Keratinocyte (primary cell): ENCODE measurements at regions not wholly inside any gene's neighbourhood (a gene's known extent, or its start where the extent isn't known, plus 50 kb on each side); places are given as distances from the start of the nearest gene placed in this dataset.

ENCODE experiments used
- DNase-seq: peaks from one replicate; pipeline ENCODE4 v3.0.0-alpha.2; 2011; ENCODE audit warnings: low read depth, missing footprints, low spot score
- FAIRE-seq: peaks from 2 replicates; lab custom pipeline; 2011; peaks lifted over from hg19 to GRCh38; lab: Jason Lieb, UNC
- H2AFZ ChIP-seq: 2 replicates; pipeline ENCODE4 v1.6.0; 2012; ENCODE audit warnings: low read length, control low read depth, inconsistent platforms; ENCODE audit not compliant: control insufficient read depth
- H3K27ac ChIP-seq: 2 replicates; pipeline ENCODE4 v1.5.1; 2011; ENCODE audit warnings: low read length; ENCODE audit not compliant: control insufficient read depth, insufficient read depth
- H3K27me3 ChIP-seq: 3 replicates; pipeline ENCODE4 v1.6.0; 2011; ENCODE audit warnings: low read length; ENCODE audit not compliant: control insufficient read depth, insufficient read depth; ENCODE audit errors: extremely low read depth
- H3K36me3 ChIP-seq, 2 experiments: 2 replicates in 1 of 2; 3 replicates in 1 of 2; pipeline ENCODE4 v1.5.1; 2011; ENCODE audit warnings: low read length in 2 of 2, mild to moderate bottlenecking in 1 of 2; ENCODE audit not compliant: control insufficient read depth in 2 of 2, insufficient read depth in 2 of 2; ENCODE audit errors: extremely low read depth in 1 of 2
- H3K4me1 ChIP-seq: 3 replicates; pipeline ENCODE4 v1.5.1; 2011; ENCODE audit warnings: low read length; ENCODE audit not compliant: control insufficient read depth, insufficient read depth; ENCODE audit errors: extremely low read depth
- H3K4me2 ChIP-seq: 3 replicates; pipeline ENCODE4 v1.6.0; 2011; ENCODE audit warnings: low read depth, low read length; ENCODE audit not compliant: control insufficient read depth, insufficient read depth; ENCODE audit errors: extremely low read depth
- H3K4me3 ChIP-seq, 3 experiments: fragments of 200-600 bp in 1 of 3; sonication (generic) in 1 of 3; 2 replicates in 2 of 3; 3 replicates in 1 of 3; pipeline ENCODE4 v1.5.1; 2011 to 2016; ENCODE audit warnings: low read length in 3 of 3, mild to moderate bottlenecking in 3 of 3, control low read depth in 2 of 3, inconsistent platforms in 1 of 3, low read depth in 1 of 3, mixed read lengths in 1 of 3, mixed run types in 1 of 3, moderate library complexity in 1 of 3; ENCODE audit not compliant: control insufficient read depth in 2 of 3, insufficient read depth in 2 of 3; ENCODE audit errors: extremely low read depth in 1 of 3
- H3K79me2 ChIP-seq: 2 replicates; pipeline ENCODE4 v1.6.0; 2012; ENCODE audit warnings: low read length; ENCODE audit not compliant: control insufficient read depth, insufficient read depth
- H3K9ac ChIP-seq: 3 replicates; pipeline ENCODE4 v1.6.0; 2011; ENCODE audit warnings: low read length; ENCODE audit not compliant: control insufficient read depth, insufficient read depth; ENCODE audit errors: extremely low read depth
- H3K9me1 ChIP-seq: 3 replicates; pipeline ENCODE4 v1.6.0; 2011; ENCODE audit warnings: low read length; ENCODE audit not compliant: control insufficient read depth, insufficient read depth; ENCODE audit errors: extremely low read depth
- H3K9me3 ChIP-seq: 2 replicates; pipeline ENCODE4 v1.5.1; 2012; ENCODE audit warnings: low read depth, low read length; ENCODE audit not compliant: control insufficient read depth
- H4K20me1 ChIP-seq: 3 replicates; pipeline ENCODE4 v1.6.0; 2011; ENCODE audit warnings: low read length; ENCODE audit not compliant: control insufficient read depth, insufficient read depth; ENCODE audit errors: extremely low read depth
- CTCF ChIP-seq, 3 experiments: IDR thresholded peaks in 1 of 3; conservative IDR thresholded peaks in 1 of 3; optimal IDR thresholded peaks in 1 of 3; 2 replicates in 2 of 3; 3 replicates in 1 of 3; pipeline versions ENCODE3 to v1.5.1; 2011; ENCODE audit warnings: low read length in 3 of 3, mild to moderate bottlenecking in 3 of 3, moderate library complexity in 2 of 3, control low read depth in 1 of 3, inconsistent platforms in 1 of 3; ENCODE audit not compliant: insufficient read depth in 2 of 3; ENCODE audit errors: extremely low read depth in 1 of 3
- EZH2 ChIP-seq: IDR thresholded peaks from one replicate; pipeline ENCODE4 v1.6.1; 2012; ENCODE audit warnings: inconsistent platforms, mild to moderate bottlenecking, low read length, moderate library complexity
- dilution Hi-C: fragments of 300-500 bp; cut with MboI; formaldehyde crosslinking; loops from one replicate; pipeline ENCODE4 v1.7.0; 2020; ENCODE audit warnings: low sequenced_read_pairs; ENCODE audit not compliant: extremely low pct_ligation_motif_present

GRCh38 chr22:23470811-23471389 is 109.2 kb downstream of the IGLL1 start:
- no peaks in the 10 kb centered on the region for H3K27me3 ChIP-seq
- no peak overlapping the region for H3K4me3 ChIP-seq
- no peak overlapping the region for H2AFZ ChIP-seq
- H3K4me1 ChIP-seq: no peaks in the 10 kb centered on the region
- H3K9me1 ChIP-seq: no peaks in the 10 kb centered on the region
- TF ChIP-seq EZH2 (no peak), CTCF (optimal IDR thresholded peaks at IDR 0.05 in 1 of 3, IDR thresholded peaks at IDR 0.05 in 1 of 3, conservative IDR thresholded peaks at IDR 0.05 in 1 of 3; ENCODE audit: extremely low read depth in 1 of 3, insufficient read depth in 2 of 3, low read length in 3 of 3) (no peak)
- no peak overlapping the region for H3K27ac ChIP-seq
- no peak for FAIRE-seq
- no peaks in the 10 kb centered on the region for H3K9me3 ChIP-seq
- H3K79me2 ChIP-seq: no peaks in the 10 kb centered on the region
- H4K20me1 ChIP-seq: no peaks in the 10 kb centered on the region
- H3K9ac ChIP-seq: no peak overlapping the region
- no peak overlapping the region for H3K4me2 ChIP-seq
- dilution Hi-C loops: no loop called here
- DNase-seq: no peak
- H3K36me3 ChIP-seq: no peaks in the 10 kb centered on the region

GRCh38 chr22:23467721-23468294 is 112.3 kb downstream of the IGLL1 start:
- no peak for DNase-seq
- H3K79me2 ChIP-seq: no peaks in the 10 kb centered on the region
- no peaks in the 10 kb centered on the region for H3K9me3 ChIP-seq
- no peak overlapping the region for H3K4me3 ChIP-seq
- TF ChIP-seq CTCF (optimal IDR thresholded peaks at IDR 0.05 in 1 of 3, IDR thresholded peaks at IDR 0.05 in 1 of 3, conservative IDR thresholded peaks at IDR 0.05 in 1 of 3; ENCODE audit: extremely low read depth in 1 of 3, insufficient read depth in 2 of 3, low read length in 3 of 3) (no peak), EZH2 (no peak)
- dilution Hi-C loops: no loop called here
- H3K4me2 ChIP-seq: no peak overlapping the region
- no peaks in the 10 kb centered on the region for H3K36me3 ChIP-seq
- H3K27me3 ChIP-seq: no peaks in the 10 kb centered on the region
- no peaks in the 10 kb centered on the region for H3K9me1 ChIP-seq
- no peaks in the 10 kb centered on the region for H4K20me1 ChIP-seq
- no peak overlapping the region for H2AFZ ChIP-seq
- FAIRE-seq: no peak
- H3K9ac ChIP-seq: no peak overlapping the region
- H3K27ac ChIP-seq: no peak overlapping the region
- H3K4me1 ChIP-seq: no peaks in the 10 kb centered on the region
